BJ (cell line): ENCODE measurements at regions not wholly inside any gene's neighbourhood (a gene's known extent, or its start where the extent isn't known, plus 50 kb on each side); places are given as distances from the start of the nearest gene placed in this dataset.
"Not testable (repeated sequence)": the region's sequence is repeated elsewhere in the genome, so short reads cannot be mapped to it uniquely, and the experiment has no call there.

Experiments used
- CTCF ChIA-PET: fragments of 350-600 bp; formaldehyde crosslinking; extraction: SDS; loops from one replicate; lab custom pipeline; 2021; ENCODE audit warnings: antibody characterized with exemption, inconsistent platforms; lab: Yijun Ruan, JAX
- POLR2A ChIA-PET: fragments of 300-600 bp; sonication (Branson Sonifier 250); formaldehyde crosslinking; extraction: SDS; loops from one replicate; lab custom pipeline; 2021; ENCODE audit warnings: antibody characterized with exemption; lab: Charles Lee
- DNase-seq: peaks from one replicate; pipeline ENCODE4 v3.0.0-alpha.2; 2011; ENCODE audit warnings: low read depth
- H3K27me3 ChIP-seq: 2 replicates; pipeline ENCODE4 v1.6.0; 2011; ENCODE audit warnings: low read length; ENCODE audit not compliant: control insufficient read depth, insufficient read depth
- H3K36me3 ChIP-seq: 2 replicates; pipeline ENCODE4 v1.5.1; 2011; ENCODE audit warnings: low read length; ENCODE audit not compliant: control insufficient read depth, insufficient read depth
- H3K4me3 ChIP-seq: 2 replicates; pipeline ENCODE4 v1.5.1; 2011; ENCODE audit warnings: low read depth, mild to moderate bottlenecking, control low read depth, low read length
- TF ChIP-seq, protein P1 (sequence below): IDR thresholded peaks from 2 replicates; pipeline ENCODE4 v1.5.1; 2011; ENCODE audit warnings: low read depth, mild to moderate bottlenecking, control low read depth, inconsistent platforms, low read length, moderate library complexity; ENCODE audit not compliant: insufficient read depth

DNA sequence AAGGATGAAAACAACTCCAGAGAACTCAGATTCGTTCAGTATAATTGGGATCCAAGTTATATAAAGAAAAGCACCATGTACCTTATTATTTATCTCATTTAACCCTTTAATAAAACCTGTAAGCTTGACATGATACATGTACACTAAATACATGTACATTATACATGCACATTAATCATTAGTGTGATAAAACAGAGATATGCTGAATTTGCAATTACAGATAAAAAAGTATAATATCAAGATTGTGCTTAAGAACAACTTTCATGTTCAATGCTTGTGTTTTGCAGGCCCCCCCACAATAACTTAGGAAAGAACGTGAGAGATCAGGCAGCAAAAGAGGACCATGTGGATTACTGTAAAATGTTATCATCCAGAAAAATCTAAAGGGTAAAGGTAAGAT is 385.4 kb upstream of the GYPC start:
- no peak for DNase-seq
- ChIA-PET CTCF (no interaction called here), POLR2A (no interaction called here)
- H3K4me3 ChIP-seq: no peak overlapping the region
- no peaks in the 10 kb centered on the region for H3K27me3 ChIP-seq
- H3K36me3 ChIP-seq: no peaks in the 10 kb centered on the region
- TF ChIP-seq, protein P1, sequence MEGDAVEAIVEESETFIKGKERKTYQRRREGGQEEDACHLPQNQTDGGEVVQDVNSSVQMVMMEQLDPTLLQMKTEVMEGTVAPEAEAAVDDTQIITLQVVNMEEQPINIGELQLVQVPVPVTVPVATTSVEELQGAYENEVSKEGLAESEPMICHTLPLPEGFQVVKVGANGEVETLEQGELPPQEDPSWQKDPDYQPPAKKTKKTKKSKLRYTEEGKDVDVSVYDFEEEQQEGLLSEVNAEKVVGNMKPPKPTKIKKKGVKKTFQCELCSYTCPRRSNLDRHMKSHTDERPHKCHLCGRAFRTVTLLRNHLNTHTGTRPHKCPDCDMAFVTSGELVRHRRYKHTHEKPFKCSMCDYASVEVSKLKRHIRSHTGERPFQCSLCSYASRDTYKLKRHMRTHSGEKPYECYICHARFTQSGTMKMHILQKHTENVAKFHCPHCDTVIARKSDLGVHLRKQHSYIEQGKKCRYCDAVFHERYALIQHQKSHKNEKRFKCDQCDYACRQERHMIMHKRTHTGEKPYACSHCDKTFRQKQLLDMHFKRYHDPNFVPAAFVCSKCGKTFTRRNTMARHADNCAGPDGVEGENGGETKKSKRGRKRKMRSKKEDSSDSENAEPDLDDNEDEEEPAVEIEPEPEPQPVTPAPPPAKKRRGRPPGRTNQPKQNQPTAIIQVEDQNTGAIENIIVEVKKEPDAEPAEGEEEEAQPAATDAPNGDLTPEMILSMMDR: no peak

DNA sequence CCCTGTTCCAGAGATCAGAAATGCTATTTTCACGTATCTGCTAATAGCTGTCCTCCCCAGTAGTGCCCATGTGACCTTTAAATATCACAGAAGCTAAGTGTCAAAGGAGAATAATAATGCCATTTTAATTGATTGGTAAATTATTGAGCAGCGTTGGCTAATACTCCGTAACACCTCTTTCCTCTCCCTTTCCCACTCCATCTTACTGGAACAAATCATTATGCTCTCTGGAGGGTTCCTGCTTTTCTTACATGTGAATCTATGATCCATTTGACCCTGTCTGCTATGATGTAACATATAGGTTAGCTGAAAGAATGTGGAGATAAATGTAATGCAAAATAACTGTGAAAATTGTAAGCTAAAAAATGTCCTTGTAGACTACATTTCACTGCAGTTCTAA is 383.6 kb upstream of the GYPC start:
- no peaks in the 10 kb centered on the region for H3K27me3 ChIP-seq
- H3K4me3 ChIP-seq: no peak overlapping the region
- TF ChIP-seq, protein P1: no peak
- no peaks in the 10 kb centered on the region for H3K36me3 ChIP-seq
- POLR2A ChIA-PET: no interaction called here
- CTCF ChIA-PET: no interaction called here
- DNase-seq: no peak

DNA sequence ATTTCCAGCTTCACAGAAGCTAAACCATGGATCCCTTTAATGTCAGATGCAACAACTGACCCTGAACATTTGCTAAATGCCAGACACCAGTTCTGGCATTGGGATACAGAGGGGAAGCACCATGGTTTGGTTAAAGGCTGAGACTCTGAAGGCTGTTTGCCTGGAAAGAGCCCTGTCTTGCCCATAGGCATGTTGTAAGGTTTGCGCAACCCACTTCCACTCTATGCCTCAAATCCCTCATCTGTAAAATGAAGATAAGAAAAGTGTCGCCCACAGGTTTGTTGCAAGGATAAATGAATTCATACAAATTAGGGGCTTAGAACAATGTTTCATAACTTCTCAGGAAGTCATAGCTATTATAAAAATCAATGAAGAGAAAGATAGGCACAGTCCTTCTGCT is 380.9 kb upstream of the GYPC start:
- DNase-seq: no peak
- H3K36me3 ChIP-seq: no peaks in the 10 kb centered on the region
- no peak overlapping the region for H3K4me3 ChIP-seq
- ChIA-PET CTCF (no interaction called here), POLR2A (no interaction called here)
- TF ChIP-seq, protein P1: no peak
- H3K27me3 ChIP-seq: no peaks in the 10 kb centered on the region

DNA sequence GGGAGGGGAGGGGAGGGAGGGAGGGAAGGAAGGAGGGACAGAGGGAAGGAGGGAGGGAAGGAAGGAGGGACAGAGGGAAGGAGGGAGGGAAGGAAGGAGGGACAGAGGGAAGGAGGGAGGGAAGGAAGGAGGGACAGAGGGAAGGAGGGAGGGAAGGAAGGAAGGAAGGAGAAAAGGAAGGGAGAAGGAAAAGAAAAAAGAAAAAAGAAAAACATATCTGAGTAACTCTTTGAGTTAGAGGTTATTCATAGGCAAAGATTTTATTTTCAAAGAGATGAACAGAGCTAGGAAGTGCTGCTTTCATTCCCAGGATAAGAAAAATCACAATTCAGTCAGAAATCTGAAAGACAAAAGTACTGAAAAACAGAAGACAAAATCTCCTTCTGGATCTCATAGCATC is 379.7 kb upstream of the GYPC start:
- H3K4me3 ChIP-seq, CTCF ChIA-PET, POLR2A ChIA-PET, H3K36me3 ChIP-seq, H3K27me3 ChIP-seq, DNase-seq: not testable (repeated sequence)

DNA sequence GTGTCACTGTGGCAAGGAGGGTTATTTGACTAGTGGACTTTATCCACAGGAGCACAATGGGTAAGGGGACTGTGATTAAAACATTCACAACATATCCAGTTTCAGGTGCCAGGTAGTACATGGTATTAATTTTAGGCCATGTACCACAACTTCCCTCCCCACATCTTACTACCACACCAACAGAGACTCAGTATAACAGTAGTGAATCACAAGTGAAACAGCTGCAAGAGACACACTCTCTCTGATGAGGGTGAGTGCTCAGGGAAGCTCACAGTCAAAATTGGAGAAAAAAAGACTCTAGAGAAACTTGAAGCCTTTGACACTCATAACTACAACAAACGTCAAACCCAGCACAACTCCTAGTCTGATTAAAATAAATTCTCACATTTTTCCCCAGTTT is 367.6 kb upstream of the GYPC start:
- POLR2A ChIA-PET: no interaction called here
- TF ChIP-seq, protein P1: no peak
- DNase-seq: no peak
- CTCF ChIA-PET: interaction anchor here (1.5 kb wide), 1 partner anchor 490 kb away, joined by 3 read pairs; no protein-coding TSS in a partner anchor
- H3K27me3 ChIP-seq: no peaks in the 10 kb centered on the region
- H3K36me3 ChIP-seq: no peaks in the 10 kb centered on the region
- no peak overlapping the region for H3K4me3 ChIP-seq

DNA sequence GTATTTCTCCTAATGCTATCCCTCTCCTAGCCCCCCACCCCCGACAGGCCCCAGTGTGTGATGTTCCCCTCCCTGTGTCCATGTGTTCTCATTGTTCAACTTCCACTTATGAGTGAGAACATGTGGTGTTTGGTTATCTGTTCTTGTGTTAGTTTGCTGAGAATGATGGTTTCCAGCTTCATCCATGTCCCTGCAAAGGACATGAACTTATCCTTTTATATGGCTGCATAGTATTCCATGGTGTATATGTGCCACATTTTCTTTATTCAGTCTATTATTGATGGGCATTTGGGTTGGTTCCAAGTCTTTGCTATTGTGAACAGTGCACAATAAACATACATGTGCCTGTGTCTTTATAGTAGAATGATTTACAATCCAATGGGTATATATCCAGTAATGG is 362.0 kb upstream of the GYPC start:
- H3K27me3 ChIP-seq, POLR2A ChIA-PET, DNase-seq, CTCF ChIA-PET, H3K4me3 ChIP-seq, H3K36me3 ChIP-seq: not testable (repeated sequence)
